Neural cell (in vitro differentiated cells): ENCODE measurements at regions not wholly inside any gene's neighbourhood (a gene's known extent, or its start where the extent isn't known, plus 50 kb on each side); places are given as distances from the start of the nearest gene placed in this dataset.

Experiments used
- EP300 ChIP-seq: fragments of 450-650 bp; conservative IDR thresholded peaks from 2 replicates; pipeline ENCODE4 v1.6.1; 2014; ENCODE audit warnings: antibody characterized with exemption, mild to moderate bottlenecking, moderate library complexity; ENCODE audit not compliant: poor library complexity, severe bottlenecking
- TF ChIP-seq, protein P1 (sequence below): fragments of 450-650 bp; IDR thresholded peaks from 2 replicates; pipeline ENCODE4 v1.5.1; 2014; ENCODE audit warnings: antibody characterized with exemption, mild to moderate bottlenecking, moderate library complexity; ENCODE audit not compliant: poor library complexity, severe bottlenecking

DNA sequence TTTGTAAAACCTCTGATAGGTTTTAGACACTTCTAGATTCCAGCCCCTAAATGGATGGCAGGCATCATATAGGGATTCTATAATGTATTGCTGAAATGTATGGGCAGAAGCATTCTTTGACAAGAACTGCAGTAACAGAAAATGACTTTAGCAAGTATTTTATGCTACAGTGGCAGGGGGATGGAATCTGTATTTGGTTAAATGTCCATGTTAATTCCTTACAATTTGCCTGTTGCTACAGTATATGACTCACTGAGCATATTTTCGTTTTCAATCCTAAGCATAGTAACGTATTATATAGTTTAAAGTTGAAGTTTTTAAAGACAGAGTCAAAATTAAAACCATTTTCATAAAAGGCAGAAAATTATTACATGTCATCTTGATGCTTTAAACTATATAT, 150.1 kb downstream of the MEX3B start:
- TF ChIP-seq, protein P1, sequence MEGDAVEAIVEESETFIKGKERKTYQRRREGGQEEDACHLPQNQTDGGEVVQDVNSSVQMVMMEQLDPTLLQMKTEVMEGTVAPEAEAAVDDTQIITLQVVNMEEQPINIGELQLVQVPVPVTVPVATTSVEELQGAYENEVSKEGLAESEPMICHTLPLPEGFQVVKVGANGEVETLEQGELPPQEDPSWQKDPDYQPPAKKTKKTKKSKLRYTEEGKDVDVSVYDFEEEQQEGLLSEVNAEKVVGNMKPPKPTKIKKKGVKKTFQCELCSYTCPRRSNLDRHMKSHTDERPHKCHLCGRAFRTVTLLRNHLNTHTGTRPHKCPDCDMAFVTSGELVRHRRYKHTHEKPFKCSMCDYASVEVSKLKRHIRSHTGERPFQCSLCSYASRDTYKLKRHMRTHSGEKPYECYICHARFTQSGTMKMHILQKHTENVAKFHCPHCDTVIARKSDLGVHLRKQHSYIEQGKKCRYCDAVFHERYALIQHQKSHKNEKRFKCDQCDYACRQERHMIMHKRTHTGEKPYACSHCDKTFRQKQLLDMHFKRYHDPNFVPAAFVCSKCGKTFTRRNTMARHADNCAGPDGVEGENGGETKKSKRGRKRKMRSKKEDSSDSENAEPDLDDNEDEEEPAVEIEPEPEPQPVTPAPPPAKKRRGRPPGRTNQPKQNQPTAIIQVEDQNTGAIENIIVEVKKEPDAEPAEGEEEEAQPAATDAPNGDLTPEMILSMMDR: no peak
- no peak for TF ChIP-seq EP300
